Activated CD4-positive, alpha-beta T cell treated with anti-CD3 and anti-CD28 coated beads for 48 hours (primary cell): ENCODE measurements at regions not wholly inside any gene's neighbourhood (a gene's known extent, or its start where the extent isn't known, plus 50 kb on each side); places are given as distances from the start of the nearest gene placed in this dataset.
"Not testable (repeated sequence)": the region's sequence is repeated elsewhere in the genome, so short reads cannot be mapped to it uniquely, and the experiment has no call there.

ENCODE experiments used
- DNase-seq: peaks from one replicate; pipeline ENCODE4 v3.0.0-alpha.2; 2020

DNA sequence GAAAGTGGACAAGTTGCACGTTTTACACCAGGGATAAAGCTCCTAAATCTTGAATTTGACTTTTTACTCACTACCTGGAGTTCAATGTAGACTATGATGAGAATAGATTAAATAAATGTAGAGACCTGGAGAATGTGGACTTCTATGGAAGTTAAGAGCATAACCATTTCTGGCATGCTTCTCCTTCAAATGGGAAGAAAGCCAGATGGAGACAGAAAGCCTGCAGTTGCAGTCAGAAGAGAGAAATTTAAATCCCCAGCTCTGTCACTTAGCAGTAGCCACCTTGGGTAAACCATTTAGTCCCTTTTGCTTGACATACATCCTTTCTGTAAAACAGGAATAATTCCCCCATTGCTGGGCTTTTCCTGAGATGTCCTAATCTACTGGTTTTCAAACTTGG is 355.3 kb upstream of the AUTS2 start:
- DNase-seq = no peak

DNA sequence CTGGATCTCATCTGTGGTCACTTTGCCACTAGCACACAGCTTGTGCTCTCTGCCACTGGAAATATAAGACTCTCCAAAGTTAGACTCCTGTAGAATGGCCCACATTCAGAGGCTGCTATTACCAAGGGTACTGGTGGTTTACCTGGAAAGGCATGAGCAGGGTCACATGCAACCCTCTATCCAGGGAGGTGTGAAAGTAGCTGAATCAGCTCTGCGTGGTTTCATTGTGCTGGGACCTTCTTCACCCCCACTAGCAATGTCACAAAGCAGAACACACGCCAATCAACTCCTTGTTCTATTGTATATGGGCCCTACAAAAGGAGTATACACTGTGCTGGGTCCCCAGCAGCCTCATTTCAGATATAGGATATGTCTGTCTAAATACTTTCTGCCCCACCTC is 353.6 kb upstream of the AUTS2 start:
- no peak for DNase-seq

GRCh38 chr7:69245646-69246045 is 352.6 kb upstream of the AUTS2 start:
- no peak for DNase-seq

DNA sequence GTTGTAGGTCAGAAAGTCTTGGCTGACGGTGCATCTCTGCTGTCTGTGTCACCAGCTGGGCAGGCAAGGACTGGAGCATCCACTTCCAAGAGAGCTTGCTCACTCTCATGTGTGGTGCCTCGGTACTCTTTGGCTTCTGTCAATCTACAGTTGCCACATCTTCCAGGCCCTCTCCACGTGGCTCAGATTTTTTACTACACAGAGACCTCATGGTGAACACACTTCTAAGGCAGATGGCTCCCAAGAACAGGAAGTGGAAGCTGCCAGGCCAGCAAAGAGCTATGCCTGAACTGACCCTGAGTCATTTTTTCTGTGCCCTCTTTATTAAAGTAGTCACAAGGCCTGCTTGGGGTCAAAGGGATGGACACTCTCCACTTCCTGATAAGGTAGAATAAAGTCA is 351.5 kb upstream of the AUTS2 start:
- no peak for DNase-seq

DNA sequence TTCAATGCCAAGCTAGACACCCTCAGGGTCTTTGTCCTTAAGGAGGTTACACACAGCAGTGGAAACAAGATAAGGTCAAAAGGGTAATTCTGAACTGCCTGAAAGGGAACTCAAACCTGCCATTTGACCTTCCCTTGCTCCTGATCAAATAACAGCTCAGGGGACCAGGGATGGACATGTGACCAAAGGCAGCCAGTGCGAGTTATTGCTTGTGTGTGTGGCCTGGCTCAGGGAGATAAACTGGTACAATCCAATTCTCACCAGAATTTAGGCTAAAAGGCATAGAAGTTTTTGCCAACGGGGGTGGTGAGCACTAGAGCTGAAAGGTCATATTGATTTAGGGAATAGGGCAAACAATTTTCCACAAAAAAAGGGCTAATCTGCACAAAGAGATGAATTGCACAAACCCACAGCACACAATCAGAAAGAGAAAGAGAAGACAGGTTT is 349.9 kb upstream of the AUTS2 start:
- not testable (repeated sequence) for DNase-seq

GRCh38 chr7:69250958-69251357 is 347.3 kb upstream of the AUTS2 start:
- DNase-seq = no peak

- DNase-seq = no peak
Measured at GRCh38 chr7:69254643-69255042, 343.6 kb upstream of the AUTS2 start.

GRCh38 chr7:69256634-69257081 is 341.6 kb upstream of the AUTS2 start:
- DNase-seq = no peak

DNA sequence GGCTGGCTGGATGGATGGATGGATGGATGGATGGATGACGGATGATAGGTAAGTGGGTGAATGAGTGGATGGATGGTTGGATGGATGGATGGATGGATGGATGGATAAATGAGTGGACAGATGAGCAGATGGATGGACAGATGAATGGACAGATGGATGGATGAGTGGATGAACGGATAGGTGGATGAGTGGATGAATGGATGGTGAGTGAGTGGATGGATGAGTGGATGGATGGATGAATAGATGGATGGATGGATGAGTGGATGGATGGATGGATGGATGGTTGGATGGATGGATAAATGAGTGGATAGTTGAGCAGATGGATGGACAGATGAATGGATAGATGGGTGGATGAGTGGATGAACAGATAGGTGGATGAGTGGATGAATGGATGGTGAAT is 340.7 kb upstream of the AUTS2 start:
- no peak for DNase-seq

GRCh38 chr7:69259445-69259844 is 338.8 kb upstream of the AUTS2 start:
- DNase-seq = no peak

- DNase-seq = no peak
Measured at GRCh38 chr7:69260023-69260422, 338.3 kb upstream of the AUTS2 start.

DNA sequence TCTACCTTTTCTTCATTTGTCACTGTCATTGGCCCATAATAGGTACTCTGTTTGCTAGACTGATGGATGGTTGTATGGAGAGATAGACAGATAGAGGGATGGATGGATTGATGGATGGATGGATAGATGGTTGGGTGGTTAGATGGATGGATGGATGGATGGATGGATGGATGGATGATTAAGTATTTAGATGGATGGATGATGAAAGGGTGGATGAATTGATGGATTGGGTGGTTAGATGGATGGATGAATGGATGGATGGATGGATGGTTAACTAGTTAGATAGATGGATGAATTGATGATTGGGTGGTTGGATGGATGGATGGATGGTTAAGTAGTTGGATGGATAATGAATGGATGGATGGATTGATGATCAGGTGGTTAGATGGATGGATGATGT is 334.7 kb upstream of the AUTS2 start:
- no peak for DNase-seq

- no peak for DNase-seq
Measured at GRCh38 chr7:69269806-69270205, 328.5 kb upstream of the AUTS2 start.

DNA sequence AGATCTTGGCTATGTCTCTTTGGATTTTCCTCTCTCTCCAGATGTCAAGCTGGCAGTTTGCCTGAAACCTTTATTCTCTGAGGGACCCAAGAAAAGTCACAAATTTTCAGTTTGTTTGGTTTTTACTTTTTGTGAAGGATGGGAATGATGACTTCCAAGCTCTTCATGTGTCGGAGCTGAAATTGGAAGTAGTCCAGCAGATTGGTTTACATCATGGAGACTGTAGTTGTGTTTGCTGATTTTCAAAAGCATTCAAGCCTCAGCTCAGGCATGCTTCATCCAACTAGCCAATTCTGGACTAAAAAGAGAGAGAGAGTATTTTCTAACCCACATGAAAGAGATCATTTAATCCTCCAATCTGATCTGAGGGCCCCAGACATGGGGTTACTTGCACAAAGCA is 326.2 kb upstream of the AUTS2 start:
- no peak for DNase-seq

- DNase-seq = no peak
Measured at GRCh38 chr7:69276011-69276729, 322.1 kb upstream of the AUTS2 start.

DNA sequence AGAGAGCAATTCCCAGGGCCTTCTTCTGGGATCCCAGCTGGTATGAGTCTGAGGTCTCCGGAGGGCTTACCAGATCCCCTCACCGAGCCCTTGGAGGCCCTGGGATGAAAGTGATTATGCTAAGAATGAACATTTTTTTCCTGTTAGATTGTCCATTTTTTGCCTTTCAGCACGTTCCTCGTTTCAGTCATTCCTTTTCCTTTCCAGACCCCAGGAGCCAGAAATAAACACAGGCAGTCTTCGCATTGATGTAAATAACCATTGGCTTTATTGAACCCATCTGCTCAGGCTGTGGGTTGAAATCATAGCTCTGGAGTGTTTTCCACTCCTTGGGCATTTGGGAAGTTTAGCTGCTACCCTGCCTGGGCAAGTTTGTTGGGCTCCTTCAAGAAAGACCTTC is 320.9 kb upstream of the AUTS2 start:
- DNase-seq = no peak

GRCh38 chr7:69282946-69283345 is 315.3 kb upstream of the AUTS2 start:
- DNase-seq = no peak

- no peak for DNase-seq
Measured at GRCh38 chr7:69283421-69283820, 314.9 kb upstream of the AUTS2 start.

DNA sequence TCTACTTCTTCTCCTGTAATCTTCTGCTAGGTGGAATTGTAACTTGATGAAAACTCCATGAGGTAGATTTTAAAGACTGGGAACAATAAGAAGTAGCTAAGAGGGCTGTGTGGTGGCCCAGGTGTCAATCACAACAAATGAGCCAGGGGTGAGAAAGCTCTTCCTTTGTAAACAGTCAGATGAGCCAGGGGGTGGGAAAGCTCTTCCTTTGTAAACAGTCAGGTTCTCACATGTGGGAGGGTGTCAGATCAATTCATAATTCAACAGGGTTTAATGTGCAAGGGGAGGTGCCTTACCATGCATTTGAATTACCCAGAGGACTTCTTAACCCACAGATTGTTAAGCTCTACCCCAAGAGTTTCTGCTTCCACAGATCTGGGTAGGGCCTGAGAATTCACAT is 312.4 kb upstream of the AUTS2 start:
- no peak for DNase-seq

DNA sequence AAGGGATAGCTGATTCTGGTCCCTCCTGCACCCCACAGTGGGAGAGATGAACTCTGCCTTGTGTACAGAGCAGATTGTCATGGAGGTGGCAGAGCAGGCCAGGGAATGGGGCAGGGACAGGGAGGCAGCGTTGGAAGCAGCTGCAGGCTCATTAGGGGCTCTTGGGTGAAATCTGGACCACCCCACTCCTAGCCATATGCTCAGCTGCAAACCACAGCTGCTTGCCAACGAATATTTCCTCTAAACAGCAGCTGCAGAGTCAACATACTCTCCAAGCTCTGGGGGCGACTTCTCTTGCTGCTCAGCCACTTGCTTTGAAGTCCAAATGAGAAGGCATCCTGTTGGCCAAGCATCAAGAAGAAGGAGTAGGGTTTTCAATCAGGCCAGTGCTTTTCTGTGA is 302.3 kb upstream of the AUTS2 start:
- DNase-seq = no peak

- DNase-seq = no peak
Measured at GRCh38 chr7:69301253-69301652, 297.0 kb upstream of the AUTS2 start.

DNA sequence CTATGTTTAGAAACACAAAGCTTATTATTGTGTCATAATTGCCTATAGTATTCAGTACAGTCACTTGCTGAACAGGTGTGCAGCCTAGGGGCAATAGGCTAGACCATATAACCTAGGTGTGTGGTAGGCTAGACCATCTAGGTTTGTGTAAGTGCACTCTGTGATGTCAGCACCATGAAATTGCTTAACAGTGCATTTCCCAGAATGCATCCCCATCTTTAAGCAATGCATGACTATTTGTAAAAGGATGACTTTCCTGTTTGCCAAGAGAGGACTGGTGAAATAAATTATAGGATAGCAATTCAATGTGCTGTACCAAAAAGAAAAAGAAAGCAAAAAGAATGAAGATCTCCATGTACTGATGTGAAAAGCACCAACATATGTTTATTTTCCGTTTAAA is 288.7 kb upstream of the AUTS2 start:
- DNase-seq = no peak

- DNase-seq = no peak
Measured at GRCh38 chr7:69311489-69311888, 286.8 kb upstream of the AUTS2 start.

DNA sequence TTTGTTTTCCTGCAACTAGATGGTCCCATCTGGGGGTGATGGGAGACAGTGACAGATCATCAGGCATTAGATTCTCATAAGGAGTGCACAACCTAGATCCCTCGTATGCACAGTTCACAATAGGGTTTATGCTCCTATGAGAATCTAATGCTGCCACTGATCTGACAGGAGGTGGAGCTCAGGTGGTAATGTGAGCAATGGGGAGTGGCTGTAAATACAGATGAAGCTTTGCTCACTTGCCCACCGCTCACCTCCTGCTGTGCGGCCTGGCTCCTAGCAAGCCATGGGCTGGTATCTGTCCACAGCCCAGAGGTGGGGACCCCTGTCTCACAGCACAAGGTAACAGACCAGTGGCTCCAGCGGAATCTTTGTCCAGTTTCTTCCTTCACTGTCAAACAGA is 284.4 kb upstream of the AUTS2 start:
- DNase-seq = not testable (repeated sequence)

GRCh38 chr7:69318794-69319193 is 279.5 kb upstream of the AUTS2 start:
- no peak for DNase-seq
